ENCODE measurements at regions not wholly inside any gene's neighbourhood (a gene's known extent, or its start where the extent isn't known, plus 50 kb on each side); places are given as distances from the start of the nearest gene placed in this dataset.
"Not testable (repeated sequence)": the region's sequence is repeated elsewhere in the genome, so short reads cannot be mapped to it uniquely, and the experiment has no call there.

- H3K9me3 ChIP-seq = no peaks in the 10 kb centered on the region
- H3K4me3 ChIP-seq = no peak overlapping the region
- 74 to 78% methylated on average over 2 of the region's 2 CpGs for WGBS, 2 donors
- DNase-seq (no peak), ATAC-seq (no peak)
- no peaks in the 10 kb centered on the region for H3K4me1 ChIP-seq
- H3K36me3 ChIP-seq (replicated peaks in 1 of 2; ENCODE audit: insufficient read depth in 1 of 2, low read depth in 2 of 2) = no peaks in the 10 kb centered on the region
- no peak for TF ChIP-seq POLR2A (IDR thresholded peaks at IDR 0.05)
- no peaks in the 10 kb centered on the region for H3K27me3 ChIP-seq
- no peak overlapping the region for H3K27ac ChIP-seq
- intact Hi-C loops (cut with DNase I) = no loop called here
Observed at GRCh38 chr6:150752409-150752808, 113.1 kb upstream of the MTHFD1L start.

DNA sequence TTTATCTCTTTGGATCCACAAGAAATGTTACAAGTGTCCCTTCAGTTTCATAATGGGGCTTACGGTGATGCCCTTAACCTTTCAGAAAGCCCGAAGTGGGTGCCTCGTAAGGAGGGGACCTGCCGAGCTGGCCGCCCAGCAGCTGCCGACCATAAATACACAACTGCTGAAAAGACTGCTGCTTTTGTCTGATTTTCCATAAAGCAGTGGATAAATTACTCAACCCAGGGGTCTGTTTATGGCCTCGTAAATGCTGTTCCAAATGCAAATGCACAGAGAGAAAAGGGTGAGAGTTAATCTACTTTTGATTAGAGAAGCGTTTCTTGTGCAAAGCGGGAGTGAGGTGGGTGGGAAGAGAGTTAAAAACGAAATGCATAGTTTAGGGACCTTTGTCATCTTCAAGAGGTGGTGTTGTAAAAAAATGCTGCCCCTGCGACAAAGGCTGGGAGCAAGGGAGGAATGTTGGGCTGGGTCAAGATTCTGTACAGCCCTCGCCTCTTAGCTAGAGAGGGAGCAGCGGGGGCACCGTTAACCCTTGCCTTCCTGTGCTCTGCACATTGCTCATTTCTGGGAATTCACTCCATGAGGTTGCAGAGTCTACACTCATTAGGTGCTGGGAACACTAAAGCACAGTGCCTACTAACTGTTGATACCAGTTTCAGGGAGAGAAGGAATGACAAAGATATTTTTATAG is 112.0 kb upstream of the MTHFD1L start:
- Histone ChIP-seq H3K27me3 (no peaks in the 10 kb centered on the region), H3K27ac (no peak overlapping the region), H3K36me3 (replicated peaks in 1 of 2; ENCODE audit: insufficient read depth in 1 of 2, low read depth in 2 of 2) (no peaks in the 10 kb centered on the region), H3K4me3 (no peak overlapping the region), H3K9me3 (no peaks in the 10 kb centered on the region), H3K4me1 (no peaks in the 10 kb centered on the region)
- ATAC-seq (no peak), DNase-seq (no peak)
- 30 to 33% methylated on average over 14 of the region's 14 CpGs for WGBS, 2 donors
- TF ChIP-seq, protein P1, sequence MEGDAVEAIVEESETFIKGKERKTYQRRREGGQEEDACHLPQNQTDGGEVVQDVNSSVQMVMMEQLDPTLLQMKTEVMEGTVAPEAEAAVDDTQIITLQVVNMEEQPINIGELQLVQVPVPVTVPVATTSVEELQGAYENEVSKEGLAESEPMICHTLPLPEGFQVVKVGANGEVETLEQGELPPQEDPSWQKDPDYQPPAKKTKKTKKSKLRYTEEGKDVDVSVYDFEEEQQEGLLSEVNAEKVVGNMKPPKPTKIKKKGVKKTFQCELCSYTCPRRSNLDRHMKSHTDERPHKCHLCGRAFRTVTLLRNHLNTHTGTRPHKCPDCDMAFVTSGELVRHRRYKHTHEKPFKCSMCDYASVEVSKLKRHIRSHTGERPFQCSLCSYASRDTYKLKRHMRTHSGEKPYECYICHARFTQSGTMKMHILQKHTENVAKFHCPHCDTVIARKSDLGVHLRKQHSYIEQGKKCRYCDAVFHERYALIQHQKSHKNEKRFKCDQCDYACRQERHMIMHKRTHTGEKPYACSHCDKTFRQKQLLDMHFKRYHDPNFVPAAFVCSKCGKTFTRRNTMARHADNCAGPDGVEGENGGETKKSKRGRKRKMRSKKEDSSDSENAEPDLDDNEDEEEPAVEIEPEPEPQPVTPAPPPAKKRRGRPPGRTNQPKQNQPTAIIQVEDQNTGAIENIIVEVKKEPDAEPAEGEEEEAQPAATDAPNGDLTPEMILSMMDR (IDR thresholded peaks at IDR 0.05) = no peak
- TF ChIP-seq POLR2A (IDR thresholded peaks at IDR 0.05) = no peak
- intact Hi-C loops (cut with DNase I) = no loop called here

GRCh38 chr6:150755042-150755441 is 110.5 kb upstream of the MTHFD1L start:
- H3K27ac ChIP-seq = no peak overlapping the region
- DNase-seq (no peak), ATAC-seq (no peak)
- H3K27me3 ChIP-seq = no peaks in the 10 kb centered on the region
- H3K9me3 ChIP-seq = no peaks in the 10 kb centered on the region
- no peaks in the 10 kb centered on the region for H3K36me3 ChIP-seq (replicated peaks in 1 of 2; ENCODE audit: insufficient read depth in 1 of 2, low read depth in 2 of 2)
- H3K4me1 ChIP-seq = no peaks in the 10 kb centered on the region
- WGBS, 2 donors = 84 to 87% methylated on average over 9 of the region's 9 CpGs
- TF ChIP-seq POLR2A (IDR thresholded peaks at IDR 0.05) = no peak
- TF ChIP-seq, protein P1 (IDR thresholded peaks at IDR 0.05) = no peak
- intact Hi-C loops (cut with DNase I) = no loop called here
- H3K4me3 ChIP-seq = no peak overlapping the region

- Histone ChIP-seq H3K9me3 (no peaks in the 10 kb centered on the region), H3K4me3 (no peak overlapping the region), H3K36me3 (replicated peaks in 1 of 2; ENCODE audit: insufficient read depth in 1 of 2, low read depth in 2 of 2) (no peaks in the 10 kb centered on the region), H3K27me3 (no peaks in the 10 kb centered on the region), H3K4me1 (no peaks in the 10 kb centered on the region), H3K27ac (no peak overlapping the region)
- TF ChIP-seq, protein P1 (IDR thresholded peaks at IDR 0.05) = no peak
- no peak for TF ChIP-seq POLR2A (IDR thresholded peaks at IDR 0.05)
- DNase-seq (no peak), ATAC-seq (no peak)
- 63 to 74% methylated on average over 9 to 10 of the region's 10 CpGs for WGBS, 2 donors
- intact Hi-C loops (cut with DNase I) = no loop called here
Observed at GRCh38 chr6:150755524-150755923, 110.0 kb upstream of the MTHFD1L start.

DNA sequence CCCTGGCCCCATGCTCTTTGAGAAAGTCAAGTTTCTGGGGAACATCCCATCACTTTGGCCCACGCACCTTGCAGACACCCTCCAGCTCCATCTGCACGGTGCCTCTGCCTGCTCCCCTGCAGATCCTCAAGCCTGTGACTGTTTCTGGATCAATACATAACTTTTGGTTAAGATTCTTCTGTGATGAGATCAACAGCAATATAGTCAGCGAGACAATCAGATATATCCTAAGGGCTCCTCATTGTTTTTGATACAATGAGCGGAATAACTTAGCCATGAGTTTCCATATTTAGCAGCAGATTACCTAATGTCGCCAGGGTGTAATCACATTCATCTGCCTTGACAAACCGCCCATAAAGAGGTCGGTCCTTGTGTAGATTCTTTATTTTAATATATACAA is 109.3 kb upstream of the MTHFD1L start:
- no peaks in the 10 kb centered on the region for H3K27me3 ChIP-seq
- H3K9me3 ChIP-seq = no peaks in the 10 kb centered on the region
- ATAC-seq (no peak), DNase-seq (no peak)
- no peak overlapping the region for H3K27ac ChIP-seq
- intact Hi-C loops (cut with DNase I) = no loop called here
- H3K4me3 ChIP-seq = no peak overlapping the region
- no peaks in the 10 kb centered on the region for H3K36me3 ChIP-seq (replicated peaks in 1 of 2; ENCODE audit: insufficient read depth in 1 of 2, low read depth in 2 of 2)
- no peaks in the 10 kb centered on the region for H3K4me1 ChIP-seq
- no peak for TF ChIP-seq POLR2A (IDR thresholded peaks at IDR 0.05)
- TF ChIP-seq, protein P1 (IDR thresholded peaks at IDR 0.05) = no peak
- WGBS, 2 donors = 75 to 77% methylated on average over 7 of the region's 7 CpGs

- ATAC-seq; H3K4me3 ChIP-seq; H3K27me3 ChIP-seq; H3K4me1 ChIP-seq; H3K9me3 ChIP-seq; H3K36me3 ChIP-seq (replicated peaks in 1 of 2; ENCODE audit: insufficient read depth in 1 of 2, low read depth in 2 of 2); H3K27ac ChIP-seq; DNase-seq; intact Hi-C loops (cut with DNase I): not testable (repeated sequence)
- 93 to 94% methylated on average over 4 of the region's 4 CpGs for WGBS, 2 donors
Observed at GRCh38 chr6:150757807-150758206, 107.7 kb upstream of the MTHFD1L start.

Data from body of pancreas (tissue), 4 donors.